Left ventricle myocardium inferior (tissue), 1 donor: ENCODE measurements at regions not wholly inside any gene's neighbourhood (a gene's known extent, or its start where the extent isn't known, plus 50 kb on each side); places are given as distances from the start of the nearest gene placed in this dataset.

Source experiments
- DNase-seq: peaks from one replicate; pipeline ENCODE4 v3.0.0-alpha.2; 2020
- H3K27ac ChIP-seq: fragments of 200-600 bp; replicated peaks from 2 replicates; pipeline ENCODE4 v1.8.0; 2021
- H3K27me3 ChIP-seq: fragments of 200-600 bp; 2 replicates; pipeline ENCODE4 v1.8.0; 2021; ENCODE audit warnings: low read depth
- H3K36me3 ChIP-seq: fragments of 200-600 bp; 2 replicates; pipeline ENCODE4 v1.8.0; 2021
- H3K4me1 ChIP-seq: fragments of 200-600 bp; 2 replicates; pipeline ENCODE4 v1.8.0; 2021
- H3K4me3 ChIP-seq: fragments of 200-600 bp; 2 replicates; pipeline ENCODE4 v1.8.0; 2021; ENCODE audit warnings: mild to moderate bottlenecking, moderate library complexity
- H3K9me3 ChIP-seq: fragments of 200-600 bp; replicated peaks from 2 replicates; pipeline ENCODE4 v1.8.0; 2021
- CTCF ChIP-seq: fragments of 200-600 bp; IDR thresholded peaks from 2 replicates; pipeline ENCODE4 v1.8.0; 2021; ENCODE audit warnings: antibody characterized with exemption, mild to moderate bottlenecking, borderline replicate concordance
- intact Hi-C: fragments of 100-400 bp; cut with micrococcal nuclease; formaldehyde crosslinking; loops from one replicate; pipeline ENCODE4 v1.11.0; 2022
- donor health status: DM: no; HTN: yes; CAD: no; lungs with severe emphysema.

DNA sequence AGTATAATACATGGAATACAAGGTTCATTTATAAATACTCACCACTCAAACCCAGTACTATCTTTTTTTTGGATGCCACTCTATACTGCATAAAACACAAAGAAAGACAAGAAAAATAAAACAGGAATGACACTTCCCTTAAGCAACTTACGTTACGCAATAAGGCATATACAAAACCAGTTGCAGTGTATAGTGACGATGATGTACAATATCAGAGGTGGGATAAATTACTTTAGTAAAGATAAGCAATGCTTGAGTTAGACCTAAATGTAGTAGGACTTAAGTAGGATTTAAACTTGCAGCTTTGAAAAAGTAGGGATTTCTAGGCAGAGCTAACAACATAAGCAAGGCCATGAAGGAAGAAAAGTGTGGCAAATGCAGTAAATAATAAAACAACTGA lies 374.9 kb downstream of the SPRY2 start:
- Histone ChIP-seq H3K27ac (no peak overlapping the region), H3K4me1 (no peaks in the 10 kb centered on the region), H3K36me3 (no peaks in the 10 kb centered on the region), H3K27me3 (no peaks in the 10 kb centered on the region), H3K9me3 (peaks cover 16% of the 10 kb centered on the region), H3K4me3 (no peak overlapping the region)
- DNase-seq, result no peak
- TF ChIP-seq CTCF, result no peak
- intact Hi-C loops, result no loop called here

DNA sequence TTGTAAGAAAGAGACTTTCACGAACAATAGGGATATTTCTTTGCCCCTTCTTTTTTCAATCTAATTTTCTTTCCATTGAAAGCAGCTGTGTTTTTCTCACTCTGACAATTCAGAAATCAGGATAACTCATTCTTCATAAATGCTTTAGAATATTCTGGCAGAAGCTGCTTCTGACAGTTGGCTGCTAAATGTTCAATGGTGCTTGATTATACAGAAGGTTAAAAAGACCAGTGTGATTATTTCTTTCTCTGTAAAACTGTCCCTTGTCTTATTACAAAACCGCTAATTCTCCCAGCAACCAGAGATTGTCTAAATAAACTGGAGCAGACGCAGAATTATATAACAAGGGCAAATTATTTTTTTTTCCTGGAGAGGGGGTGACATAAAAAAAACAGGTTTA lies 394.4 kb downstream of the SPRY2 start:
- intact Hi-C loops, result no loop called here
- no peak overlapping the region for H3K27ac ChIP-seq
- peaks cover 8% of the 10 kb centered on the region for H3K9me3 ChIP-seq
- no peaks in the 10 kb centered on the region for H3K4me1 ChIP-seq
- no peaks in the 10 kb centered on the region for H3K36me3 ChIP-seq
- TF ChIP-seq CTCF, result no peak
- no peaks in the 10 kb centered on the region for H3K27me3 ChIP-seq
- no peak overlapping the region for H3K4me3 ChIP-seq
- DNase-seq, result no peak

- TF ChIP-seq CTCF, result no peak
- intact Hi-C loops, result no loop called here
- H3K9me3 ChIP-seq, result peaks cover 8% of the 10 kb centered on the region
- no peak for DNase-seq
- H3K36me3 ChIP-seq, result no peaks in the 10 kb centered on the region
- H3K27me3 ChIP-seq, result no peaks in the 10 kb centered on the region
- H3K4me3 ChIP-seq, result no peak overlapping the region
- H3K4me1 ChIP-seq, result no peaks in the 10 kb centered on the region
- H3K27ac ChIP-seq, result no peak overlapping the region
Observed at GRCh38 chr13:79943346-79944023, 397.4 kb downstream of the SPRY2 start.

- H3K9me3 ChIP-seq, result no peaks in the 10 kb centered on the region
- DNase-seq, result no peak
- intact Hi-C loops, result no loop called here
- no peaks in the 10 kb centered on the region for H3K36me3 ChIP-seq
- no peaks in the 10 kb centered on the region for H3K27me3 ChIP-seq
- no peak overlapping the region for H3K4me3 ChIP-seq
- no peak overlapping the region for H3K27ac ChIP-seq
- H3K4me1 ChIP-seq, result no peaks in the 10 kb centered on the region
- TF ChIP-seq CTCF, result no peak
Observed at GRCh38 chr13:79941752-79942151, 399.2 kb downstream of the SPRY2 start.

- intact Hi-C loops, result no loop called here
- H3K4me3 ChIP-seq, result no peak overlapping the region
- H3K27me3 ChIP-seq, result no peaks in the 10 kb centered on the region
Observed at GRCh38 chr13:79939689-79940088, 401.2 kb downstream of the SPRY2 start.

More at GRCh38 chr13:79939689-79940088, 401.2 kb downstream of the SPRY2 start:
- H3K36me3 ChIP-seq, result no peaks in the 10 kb centered on the region
- TF ChIP-seq CTCF, result no peak
- no peaks in the 10 kb centered on the region for H3K4me1 ChIP-seq
- DNase-seq, result no peak
- H3K9me3 ChIP-seq, result no peaks in the 10 kb centered on the region
- H3K27ac ChIP-seq, result no peak overlapping the region
